GM21619 (cell line): ENCODE measurements at regions not wholly inside any gene's neighbourhood (a gene's known extent, or its start where the extent isn't known, plus 50 kb on each side); places are given as distances from the start of the nearest gene placed in this dataset.

Experiments used
- ATAC-seq: cut with Tn5 transposase; IDR thresholded peaks from one replicate; pipeline ENCODE4 v1.9.1; 2021; ENCODE audit not compliant: unreplicated experiment

DNA sequence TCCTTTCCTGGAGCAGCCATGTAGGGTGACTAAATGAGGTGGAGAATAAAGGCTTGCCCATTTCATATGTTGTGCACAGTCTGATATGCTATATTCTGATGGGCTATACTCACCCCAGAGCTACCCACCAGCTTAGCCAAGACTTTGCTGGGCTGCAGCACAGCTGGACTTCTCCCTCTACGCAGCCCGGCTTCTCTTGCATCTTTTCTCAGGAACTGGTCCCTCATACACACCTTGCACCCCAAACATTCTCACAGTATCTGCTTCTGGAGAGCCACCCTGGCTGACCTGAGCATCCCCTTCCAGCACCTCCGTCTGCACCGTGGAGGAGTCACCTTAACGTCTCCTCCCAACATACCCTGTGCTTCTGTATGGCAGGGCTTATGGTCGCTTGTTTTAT is 150.8 kb upstream of the PMEPA1 start:
- no peak for ATAC-seq

GRCh38 chr20:57857969-57858368 is 148.2 kb upstream of the PMEPA1 start:
- ATAC-seq = no peak

DNA sequence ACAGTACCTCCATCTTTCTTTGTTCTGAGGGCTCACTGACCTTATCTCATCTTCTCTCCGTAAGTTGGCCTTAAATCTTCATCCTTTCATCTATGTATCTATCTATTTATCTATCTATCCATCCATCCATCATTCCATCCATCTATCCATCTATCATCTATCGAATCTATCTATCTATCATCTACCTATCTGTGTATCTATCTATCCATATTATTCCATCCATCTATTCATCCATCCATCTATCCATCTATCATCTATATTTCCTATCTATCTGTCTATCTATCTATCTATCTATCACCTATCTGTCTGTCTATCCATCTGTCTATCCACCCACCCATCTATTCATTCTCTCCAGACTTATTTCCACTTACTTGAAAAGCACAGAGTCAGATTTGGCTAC is 147.3 kb upstream of the PMEPA1 start:
- ATAC-seq = no peak

DNA sequence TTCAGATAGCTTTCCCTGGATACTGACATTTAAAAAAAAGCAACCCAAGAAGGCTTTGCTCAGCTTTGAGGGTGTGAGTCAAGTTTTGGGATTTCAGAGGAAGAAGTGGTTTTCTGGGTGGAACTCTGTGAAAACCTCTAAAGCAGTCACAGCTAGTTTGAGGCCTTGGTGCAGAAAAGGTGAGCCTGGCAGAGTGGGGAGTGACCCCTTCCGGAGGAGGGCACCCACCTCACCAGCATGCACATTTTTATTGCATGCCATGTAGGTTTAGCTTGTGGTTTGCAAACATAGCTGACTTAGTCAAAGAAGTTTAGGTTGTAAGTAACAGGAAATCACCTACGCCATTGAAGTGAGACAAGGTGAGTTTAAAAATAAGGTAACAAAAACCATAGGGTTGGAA is 146.8 kb upstream of the PMEPA1 start:
- no peak for ATAC-seq

- no peak for ATAC-seq
Measured at GRCh38 chr20:57851796-57852195, 142.0 kb upstream of the PMEPA1 start.

- ATAC-seq = no peak
Measured at GRCh38 chr20:57851025-57851682, 141.3 kb upstream of the PMEPA1 start.

GRCh38 chr20:57849521-57850215 is 139.9 kb upstream of the PMEPA1 start:
- ATAC-seq = no peak

GRCh38 chr20:57849121-57849520 is 139.3 kb upstream of the PMEPA1 start:
- ATAC-seq = no peak

GRCh38 chr20:57848282-57848681 is 138.5 kb upstream of the PMEPA1 start:
- no peak for ATAC-seq

GRCh38 chr20:57847104-57847503 is 137.3 kb upstream of the PMEPA1 start:
- ATAC-seq = no peak

GRCh38 chr20:57844626-57845596 is 135.1 kb upstream of the PMEPA1 start:
- no peak for ATAC-seq

GRCh38 chr20:57843941-57844625 is 134.3 kb upstream of the PMEPA1 start:
- ATAC-seq = no peak

GRCh38 chr20:57842720-57843119 is 132.9 kb upstream of the PMEPA1 start:
- no peak for ATAC-seq

- no peak for ATAC-seq
Measured at GRCh38 chr20:57841297-57841866, 131.6 kb upstream of the PMEPA1 start.

- ATAC-seq = no peak
Measured at GRCh38 chr20:57840504-57841296, 130.9 kb upstream of the PMEPA1 start.

DNA sequence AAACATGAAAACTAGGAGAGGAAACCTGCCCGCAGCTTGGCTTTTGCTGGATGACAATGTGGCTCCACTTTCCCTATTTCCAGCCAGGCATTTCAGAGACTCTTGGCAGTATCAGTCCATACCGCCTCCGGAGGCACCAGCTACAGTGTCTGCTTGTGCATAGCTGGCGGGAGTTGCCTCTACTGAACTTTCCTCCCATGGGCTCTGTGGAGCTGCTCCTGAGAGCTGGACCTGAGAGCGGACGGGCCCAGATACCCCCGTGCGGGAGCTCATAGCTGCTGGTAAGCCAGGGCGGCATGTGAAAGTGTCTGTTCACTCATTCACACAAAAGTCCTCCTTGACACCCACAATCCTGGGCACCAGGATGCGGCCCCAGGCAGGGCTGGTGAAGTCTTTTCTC is 130.3 kb upstream of the PMEPA1 start:
- ATAC-seq = no peak

DNA sequence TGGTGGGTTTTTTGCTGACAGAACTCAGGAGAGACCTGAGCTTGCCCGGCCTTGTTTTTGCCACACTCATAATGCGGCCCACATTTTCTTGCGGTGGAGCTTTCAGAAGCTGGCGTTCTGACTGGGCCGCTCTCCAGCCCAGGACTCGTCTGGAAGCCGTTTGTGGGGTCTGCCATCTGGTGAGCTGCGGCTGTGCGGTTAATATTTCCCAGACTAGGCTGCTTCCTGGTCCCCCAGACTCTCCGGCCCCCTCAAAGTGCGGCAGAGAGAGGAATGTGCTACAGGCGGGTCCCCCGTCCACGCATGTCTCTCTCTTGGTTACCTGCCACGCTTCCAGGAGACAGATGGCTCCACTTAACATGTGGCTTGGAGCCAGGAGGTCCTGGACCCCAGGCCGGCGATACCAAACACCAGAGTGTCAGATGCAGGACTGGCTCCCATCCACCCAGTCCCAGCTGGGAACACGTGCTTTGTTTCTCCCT is 128.9 kb upstream of the PMEPA1 start:
- no peak for ATAC-seq

DNA sequence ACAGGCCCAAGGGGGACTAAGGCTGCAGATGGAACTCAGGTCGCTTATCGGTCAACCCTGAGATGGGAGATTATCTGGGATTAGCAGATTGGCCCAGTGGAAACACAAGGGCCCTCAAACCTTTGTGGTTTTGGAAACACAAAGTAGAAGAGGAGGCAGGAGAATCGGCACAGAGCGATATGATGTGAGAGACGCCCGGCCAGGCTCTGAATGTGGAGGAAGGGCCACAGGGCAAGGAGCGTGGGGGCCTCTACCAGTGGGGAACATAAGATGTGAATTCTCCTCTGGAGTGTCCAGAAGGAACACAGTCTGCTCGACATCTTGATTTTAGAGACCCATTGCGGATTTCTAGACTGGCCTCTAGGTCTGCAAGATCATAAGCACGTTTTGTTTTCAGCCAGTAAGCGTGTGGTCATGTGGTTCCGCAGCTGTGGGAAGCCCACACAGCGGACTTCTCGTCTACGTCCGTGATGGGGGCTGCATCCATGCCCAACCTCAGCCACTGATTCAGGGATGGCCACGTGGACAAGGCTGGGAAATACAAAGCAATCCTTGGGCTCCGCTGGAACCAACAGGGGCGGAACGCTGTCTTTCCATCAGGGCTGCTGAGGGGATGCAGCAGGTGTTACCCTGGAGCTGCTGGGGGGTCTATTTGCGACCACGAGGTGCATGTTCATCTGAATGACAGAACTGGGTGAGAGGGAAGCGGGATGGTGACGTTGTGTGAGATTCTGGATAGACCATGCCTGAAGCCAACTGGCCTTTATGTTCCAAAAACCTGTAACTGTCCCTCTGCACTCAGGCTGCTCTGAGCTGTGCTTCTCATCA is 127.6 kb upstream of the PMEPA1 start:
- no peak for ATAC-seq
